ENCODE measurements at regions not wholly inside any gene's neighbourhood (a gene's known extent, or its start where the extent isn't known, plus 50 kb on each side); places are given as distances from the start of the nearest gene placed in this dataset.
"Not testable (repeated sequence)": the region's sequence is repeated elsewhere in the genome, so short reads cannot be mapped to it uniquely, and the experiment has no call there.

DNA sequence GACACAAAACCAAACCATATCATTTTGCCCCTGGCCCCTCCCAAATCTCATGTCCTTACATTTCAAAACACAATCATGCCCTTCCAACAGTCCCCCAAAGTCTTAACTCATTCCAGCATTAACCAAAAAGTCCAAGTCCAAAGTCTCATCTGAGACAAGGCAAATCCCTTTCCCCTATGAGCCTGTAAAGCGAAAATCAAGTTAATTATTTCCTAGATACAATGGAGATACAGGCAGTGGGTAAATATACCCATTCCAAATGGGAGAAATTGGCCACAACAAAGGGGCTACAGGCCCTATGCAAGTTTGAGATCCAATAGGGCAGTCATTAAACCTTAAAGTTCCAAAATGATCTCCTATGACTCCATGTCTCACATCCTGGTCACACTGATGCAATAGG is 709.9 kb upstream of the LUZP2 start:
- TF ChIP-seq, protein P1, sequence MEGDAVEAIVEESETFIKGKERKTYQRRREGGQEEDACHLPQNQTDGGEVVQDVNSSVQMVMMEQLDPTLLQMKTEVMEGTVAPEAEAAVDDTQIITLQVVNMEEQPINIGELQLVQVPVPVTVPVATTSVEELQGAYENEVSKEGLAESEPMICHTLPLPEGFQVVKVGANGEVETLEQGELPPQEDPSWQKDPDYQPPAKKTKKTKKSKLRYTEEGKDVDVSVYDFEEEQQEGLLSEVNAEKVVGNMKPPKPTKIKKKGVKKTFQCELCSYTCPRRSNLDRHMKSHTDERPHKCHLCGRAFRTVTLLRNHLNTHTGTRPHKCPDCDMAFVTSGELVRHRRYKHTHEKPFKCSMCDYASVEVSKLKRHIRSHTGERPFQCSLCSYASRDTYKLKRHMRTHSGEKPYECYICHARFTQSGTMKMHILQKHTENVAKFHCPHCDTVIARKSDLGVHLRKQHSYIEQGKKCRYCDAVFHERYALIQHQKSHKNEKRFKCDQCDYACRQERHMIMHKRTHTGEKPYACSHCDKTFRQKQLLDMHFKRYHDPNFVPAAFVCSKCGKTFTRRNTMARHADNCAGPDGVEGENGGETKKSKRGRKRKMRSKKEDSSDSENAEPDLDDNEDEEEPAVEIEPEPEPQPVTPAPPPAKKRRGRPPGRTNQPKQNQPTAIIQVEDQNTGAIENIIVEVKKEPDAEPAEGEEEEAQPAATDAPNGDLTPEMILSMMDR (IDR thresholded peaks at IDR 0.05) = not testable (repeated sequence)
- not testable (repeated sequence) for TF ChIP-seq POLR2A (IDR thresholded peaks at IDR 0.05)
